ENCODE measurements at regions not wholly inside any gene's neighbourhood (a gene's known extent, or its start where the extent isn't known, plus 50 kb on each side); places are given as distances from the start of the nearest gene placed in this dataset.
A peak's percentile ranks its signal among the peaks of the same experiment; 100 is the strongest.

DNA sequence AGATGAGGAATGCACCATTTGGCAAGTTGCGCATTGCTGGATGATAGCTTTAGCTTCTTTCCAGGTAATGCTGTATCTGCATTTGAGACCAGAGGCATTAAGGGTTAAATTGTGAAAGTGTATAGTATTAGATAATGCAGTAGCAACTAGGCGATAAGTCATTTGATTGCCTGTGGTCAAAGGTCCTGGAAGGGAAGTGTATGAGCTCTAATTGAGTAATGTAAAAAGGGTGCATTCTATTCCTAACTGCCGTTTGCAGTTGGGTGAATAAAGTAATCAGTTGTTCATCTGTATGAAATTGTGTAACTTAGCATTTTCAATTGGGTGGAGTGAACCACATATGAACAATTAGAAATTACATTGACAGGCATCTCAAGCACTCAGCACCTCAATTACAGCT, 54.5 kb upstream of the WDR1 start:
- Histone ChIP-seq H3K4me1 (peaks cover 52% of the 10 kb centered on the region), H3K9me3 (peaks cover 5% of the 10 kb centered on the region; the same call in 1 of the 2 replicates), H3K27me3 (replicated peaks; ENCODE audit: control insufficient read depth, insufficient read depth, low read length) (no peaks in the 10 kb centered on the region), H3K4me3 (ENCODE audit: low read depth, low read length) (no peak overlapping the region), H3K36me3 (ENCODE audit: control insufficient read depth, insufficient read depth, low read length) (no peaks in the 10 kb centered on the region)
- H3K27ac Mint-ChIP-seq (ENCODE audit: unreplicated experiment): no peak overlapping the region
- no peak overlapping the region for H3K4me3 Mint-ChIP-seq (ENCODE audit: unreplicated experiment)
- H3K36me3 Mint-ChIP-seq (ENCODE audit: insufficient read depth, unreplicated experiment): no peaks in the 10 kb centered on the region
- BruUV-seq (replicated peaks): no TSS peak
- POLR2A ChIA-PET: no interaction called here
- CTCF ChIA-PET: no interaction called here
- TF ChIP-seq, protein P1, sequence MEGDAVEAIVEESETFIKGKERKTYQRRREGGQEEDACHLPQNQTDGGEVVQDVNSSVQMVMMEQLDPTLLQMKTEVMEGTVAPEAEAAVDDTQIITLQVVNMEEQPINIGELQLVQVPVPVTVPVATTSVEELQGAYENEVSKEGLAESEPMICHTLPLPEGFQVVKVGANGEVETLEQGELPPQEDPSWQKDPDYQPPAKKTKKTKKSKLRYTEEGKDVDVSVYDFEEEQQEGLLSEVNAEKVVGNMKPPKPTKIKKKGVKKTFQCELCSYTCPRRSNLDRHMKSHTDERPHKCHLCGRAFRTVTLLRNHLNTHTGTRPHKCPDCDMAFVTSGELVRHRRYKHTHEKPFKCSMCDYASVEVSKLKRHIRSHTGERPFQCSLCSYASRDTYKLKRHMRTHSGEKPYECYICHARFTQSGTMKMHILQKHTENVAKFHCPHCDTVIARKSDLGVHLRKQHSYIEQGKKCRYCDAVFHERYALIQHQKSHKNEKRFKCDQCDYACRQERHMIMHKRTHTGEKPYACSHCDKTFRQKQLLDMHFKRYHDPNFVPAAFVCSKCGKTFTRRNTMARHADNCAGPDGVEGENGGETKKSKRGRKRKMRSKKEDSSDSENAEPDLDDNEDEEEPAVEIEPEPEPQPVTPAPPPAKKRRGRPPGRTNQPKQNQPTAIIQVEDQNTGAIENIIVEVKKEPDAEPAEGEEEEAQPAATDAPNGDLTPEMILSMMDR (IDR thresholded peaks at IDR 0.05; ENCODE audit: insufficient read depth in 1 of 2, low read depth in 1 of 2, low read length in 1 of 2, severe bottlenecking in 1 of 2, unreplicated experiment in 1 of 2): no peak
- H3K9me3 Mint-ChIP-seq (ENCODE audit: unreplicated experiment): no peaks in the 10 kb centered on the region
- no peaks in the 10 kb centered on the region for H3K27me3 Mint-ChIP-seq (ENCODE audit: insufficient read depth, unreplicated experiment)
- H3K4me1 Mint-ChIP-seq (ENCODE audit: low read depth, unreplicated experiment): peaks cover 21% of the 10 kb centered on the region
- intact Hi-C loops (cut with micrococcal nuclease; ENCODE audit: unreplicated experiment): no loop called here
- DNase-seq: no peak

DNA sequence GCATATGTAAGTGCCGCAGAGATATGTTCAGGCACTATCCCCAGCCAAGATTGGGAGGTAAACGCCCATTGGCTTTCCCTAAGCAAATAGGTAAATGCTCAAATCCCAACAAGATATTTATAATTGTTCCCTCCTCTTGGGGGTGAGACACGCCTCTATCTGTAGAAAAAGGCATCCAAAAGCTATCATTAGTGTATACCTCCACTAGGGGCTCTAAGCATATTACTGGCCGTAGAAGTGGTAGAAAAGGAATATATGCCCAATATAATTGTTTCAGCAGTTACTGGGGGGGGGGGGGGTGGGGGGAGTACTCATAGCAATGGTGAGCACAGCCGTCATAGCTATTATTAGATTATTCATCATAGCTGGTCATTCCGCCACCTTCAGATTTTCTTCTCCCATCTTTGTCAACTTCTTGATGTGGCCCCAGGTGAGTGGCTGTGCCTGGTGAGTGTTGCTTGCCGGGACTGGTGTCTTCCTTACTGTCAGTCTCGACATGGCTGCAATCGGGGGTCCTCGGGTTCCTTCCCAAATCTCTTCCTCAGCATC, 53.3 kb upstream of the WDR1 start:
- Mint-ChIP-seq H3K36me3 (ENCODE audit: insufficient read depth, unreplicated experiment) (no peaks in the 10 kb centered on the region), H3K27ac (ENCODE audit: unreplicated experiment) (peak overlapping the region; percentile 7), H3K9me3 (ENCODE audit: unreplicated experiment) (no peaks in the 10 kb centered on the region), H3K4me3 (ENCODE audit: unreplicated experiment) (no peak overlapping the region), H3K27me3 (ENCODE audit: insufficient read depth, unreplicated experiment) (no peaks in the 10 kb centered on the region), H3K4me1 (ENCODE audit: low read depth, unreplicated experiment) (peaks cover 24% of the 10 kb centered on the region)
- CTCF ChIA-PET: no interaction called here
- intact Hi-C loops (cut with micrococcal nuclease; ENCODE audit: unreplicated experiment): loop anchor here (10.0 kb wide), 1 partner anchor 95 kb away; no protein-coding TSS in a partner anchor
- H3K4me1 ChIP-seq: peaks cover 47% of the 10 kb centered on the region
- BruUV-seq (replicated peaks): no TSS peak
- TF ChIP-seq, protein P1 (IDR thresholded peaks at IDR 0.05; ENCODE audit: insufficient read depth in 1 of 2, low read depth in 1 of 2, low read length in 1 of 2, severe bottlenecking in 1 of 2, unreplicated experiment in 1 of 2): no peak
- no peak overlapping the region for H3K4me3 ChIP-seq (ENCODE audit: low read depth, low read length)
- no peaks in the 10 kb centered on the region for H3K27me3 ChIP-seq (replicated peaks; ENCODE audit: control insufficient read depth, insufficient read depth, low read length)
- no peaks in the 10 kb centered on the region for H3K36me3 ChIP-seq (ENCODE audit: control insufficient read depth, insufficient read depth, low read length)
- no peak for DNase-seq
- H3K9me3 ChIP-seq: peaks cover 5% of the 10 kb centered on the region; the same call in 1 of the 2 replicates
- POLR2A ChIA-PET: interaction anchor here (0.5 kb wide), 1 partner anchor 70 kb away, joined by 3 read pairs; no protein-coding TSS in a partner anchor

DNA sequence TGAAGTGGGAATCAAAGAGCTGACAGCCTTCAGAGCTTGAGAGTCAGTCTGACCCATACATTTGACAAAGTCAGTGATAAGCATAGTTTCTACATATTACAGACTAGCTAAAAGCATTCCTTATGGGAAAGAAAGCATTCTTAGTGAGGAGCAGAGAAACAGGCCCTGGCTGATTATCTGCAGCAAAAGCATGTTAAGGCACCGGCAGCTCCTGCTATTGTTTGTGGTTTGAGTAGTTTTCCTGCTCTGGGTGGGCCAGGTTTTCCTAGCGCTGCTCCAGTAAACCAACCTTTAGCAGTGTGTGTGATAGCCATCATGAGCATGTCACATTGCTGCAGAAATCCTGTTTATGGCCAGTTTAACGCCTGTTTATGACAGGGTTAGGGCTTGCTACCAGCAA, 51.6 kb upstream of the WDR1 start:
- no peak for DNase-seq
- no peak overlapping the region for H3K4me3 Mint-ChIP-seq (ENCODE audit: unreplicated experiment)
- no peaks in the 10 kb centered on the region for H3K36me3 Mint-ChIP-seq (ENCODE audit: insufficient read depth, unreplicated experiment)
- ChIA-PET CTCF (interaction anchor here (0.6 kb wide), 2 partner anchors 43 to 153 kb away, joined by 3 read pairs; no protein-coding TSS in a partner anchor), POLR2A (no interaction called here)
- H3K27ac Mint-ChIP-seq (ENCODE audit: unreplicated experiment): no peak overlapping the region
- H3K9me3 Mint-ChIP-seq (ENCODE audit: unreplicated experiment): no peaks in the 10 kb centered on the region
- H3K9me3 ChIP-seq: peaks cover 5% of the 10 kb centered on the region; the same call in 1 of the 2 replicates
- H3K4me1 Mint-ChIP-seq (ENCODE audit: low read depth, unreplicated experiment): peaks cover 16% of the 10 kb centered on the region
- H3K27me3 Mint-ChIP-seq (ENCODE audit: insufficient read depth, unreplicated experiment): no peaks in the 10 kb centered on the region
- intact Hi-C loops (cut with micrococcal nuclease; ENCODE audit: unreplicated experiment): loop anchor here (10.0 kb wide), 1 partner anchor 97 kb away; no protein-coding TSS in a partner anchor
- H3K36me3 ChIP-seq (ENCODE audit: control insufficient read depth, insufficient read depth, low read length): no peaks in the 10 kb centered on the region
- no TSS peak for BruUV-seq (replicated peaks)
- H3K4me1 ChIP-seq: peaks cover 33% of the 10 kb centered on the region
- H3K4me3 ChIP-seq (ENCODE audit: low read depth, low read length): no peak overlapping the region
- TF ChIP-seq, protein P1 (IDR thresholded peaks at IDR 0.05; ENCODE audit: insufficient read depth in 1 of 2, low read depth in 1 of 2, low read length in 1 of 2, severe bottlenecking in 1 of 2, unreplicated experiment in 1 of 2): no peak
- no peaks in the 10 kb centered on the region for H3K27me3 ChIP-seq (replicated peaks; ENCODE audit: control insufficient read depth, insufficient read depth, low read length)

Measured in Caco-2 (cell line).